ENCODE measurements at regions not wholly inside any gene's neighbourhood (a gene's known extent, or its start where the extent isn't known, plus 50 kb on each side); places are given as distances from the start of the nearest gene placed in this dataset.

DNA sequence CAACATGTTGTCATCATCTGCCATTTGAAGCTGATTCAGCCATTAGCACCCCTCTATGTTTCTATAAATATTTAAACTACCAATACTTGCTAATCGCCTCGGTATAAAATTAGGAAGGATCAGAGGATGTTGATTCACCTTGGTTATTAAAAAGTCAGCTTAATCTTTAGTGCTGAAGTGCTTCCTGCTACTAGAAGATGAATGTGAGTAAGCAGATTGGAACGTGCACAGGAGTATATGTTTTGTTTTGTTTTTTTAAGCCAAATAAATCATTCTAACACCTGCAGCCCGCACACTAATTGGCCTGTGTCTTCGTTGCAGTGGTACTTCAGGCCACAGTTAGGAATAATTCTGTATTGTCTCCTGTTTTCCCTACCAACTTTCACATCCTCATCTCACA is 485.7 kb downstream of the AJAP1 start:
- TF ChIP-seq, protein P1, sequence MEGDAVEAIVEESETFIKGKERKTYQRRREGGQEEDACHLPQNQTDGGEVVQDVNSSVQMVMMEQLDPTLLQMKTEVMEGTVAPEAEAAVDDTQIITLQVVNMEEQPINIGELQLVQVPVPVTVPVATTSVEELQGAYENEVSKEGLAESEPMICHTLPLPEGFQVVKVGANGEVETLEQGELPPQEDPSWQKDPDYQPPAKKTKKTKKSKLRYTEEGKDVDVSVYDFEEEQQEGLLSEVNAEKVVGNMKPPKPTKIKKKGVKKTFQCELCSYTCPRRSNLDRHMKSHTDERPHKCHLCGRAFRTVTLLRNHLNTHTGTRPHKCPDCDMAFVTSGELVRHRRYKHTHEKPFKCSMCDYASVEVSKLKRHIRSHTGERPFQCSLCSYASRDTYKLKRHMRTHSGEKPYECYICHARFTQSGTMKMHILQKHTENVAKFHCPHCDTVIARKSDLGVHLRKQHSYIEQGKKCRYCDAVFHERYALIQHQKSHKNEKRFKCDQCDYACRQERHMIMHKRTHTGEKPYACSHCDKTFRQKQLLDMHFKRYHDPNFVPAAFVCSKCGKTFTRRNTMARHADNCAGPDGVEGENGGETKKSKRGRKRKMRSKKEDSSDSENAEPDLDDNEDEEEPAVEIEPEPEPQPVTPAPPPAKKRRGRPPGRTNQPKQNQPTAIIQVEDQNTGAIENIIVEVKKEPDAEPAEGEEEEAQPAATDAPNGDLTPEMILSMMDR (IDR thresholded peaks at IDR 0.05): no peak
- no peak for TF ChIP-seq EZH2 (IDR thresholded peaks at IDR 0.05; ENCODE audit: borderline replicate concordance, insufficient read depth, low read depth, low read length, poor library complexity, severe bottlenecking)
